Tibial nerve (tissue), 4 donors: ENCODE measurements at regions not wholly inside any gene's neighbourhood (a gene's known extent, or its start where the extent isn't known, plus 50 kb on each side); places are given as distances from the start of the nearest gene placed in this dataset.

Experiments
- DNase-seq, 2 donors: peaks; one replicate each; pipeline ENCODE4 v3.0.0-alpha.2; 2019; ENCODE audit warnings: low spot score in 2 of 2
- H3K27ac ChIP-seq, 4 donors: fragments of 200-600 bp; sonication (generic) in 3 of 4; one replicate each; pipeline ENCODE4 v1.5.1; 2017 to 2019; ENCODE audit warnings: mild to moderate bottlenecking in 1 of 4
- H3K27me3 ChIP-seq, 2 donors: fragments of 200-600 bp; sonication (generic) in 1 of 2; one replicate each; pipeline versions ENCODE4 v1.5.1 to v1.6.0; 2017 to 2019
- H3K36me3 ChIP-seq, 3 donors: fragments of 200-600 bp; sonication (generic); one replicate each; pipeline ENCODE4 v1.5.1; 2018 to 2019
- H3K4me1 ChIP-seq, 4 donors: fragments of 200-600 bp; sonication (generic) in 3 of 4; one replicate each; pipeline ENCODE4 v1.5.1; 2017 to 2019
- H3K4me3 ChIP-seq, 4 donors: fragments of 200-600 bp; sonication (generic) in 3 of 4; one replicate each; pipeline ENCODE4 v1.5.1; 2017 to 2019; ENCODE audit warnings: mild to moderate bottlenecking in 1 of 4, moderate library complexity in 1 of 4
- H3K9me3 ChIP-seq, 4 donors: fragments of 200-600 bp; sonication (generic) in 3 of 4; one replicate each; pipeline ENCODE4 v1.5.1; 2017 to 2019
- EP300 ChIP-seq, 2 donors: sonication (generic); formaldehyde crosslinking; IDR thresholded peaks; one replicate each; pipeline ENCODE4 v1.6.1; 2017; ENCODE audit warnings: antibody characterized with exemption in 2 of 2, mild to moderate bottlenecking in 1 of 2
- POLR2A ChIP-seq, 2 donors: fragments of 450-650 bp; IDR thresholded peaks; one replicate each; pipeline ENCODE4 v1.6.1; 2017; ENCODE audit warnings: antibody characterized with exemption in 2 of 2, mild to moderate bottlenecking in 2 of 2, moderate library complexity in 2 of 2
- WGBS, 2 donors: methylation state at CpG; one replicate each; pipeline ENCODE4 v1.1.5; 2018; 5-methylcytosine and 5-hydroxymethylcytosine counted together
- TF ChIP-seq, protein P1 (sequence below), 5 experiments: fragments of 200-600 bp in 3 of 5; fragments of 450-650 bp in 2 of 5; sonication (generic) in 3 of 5; IDR thresholded peaks; one replicate each; pipeline ENCODE4 v1.5.1; 2016 to 2019; ENCODE audit warnings: antibody characterized with exemption in 5 of 5, mild to moderate bottlenecking in 3 of 5, moderate library complexity in 2 of 5

DNA sequence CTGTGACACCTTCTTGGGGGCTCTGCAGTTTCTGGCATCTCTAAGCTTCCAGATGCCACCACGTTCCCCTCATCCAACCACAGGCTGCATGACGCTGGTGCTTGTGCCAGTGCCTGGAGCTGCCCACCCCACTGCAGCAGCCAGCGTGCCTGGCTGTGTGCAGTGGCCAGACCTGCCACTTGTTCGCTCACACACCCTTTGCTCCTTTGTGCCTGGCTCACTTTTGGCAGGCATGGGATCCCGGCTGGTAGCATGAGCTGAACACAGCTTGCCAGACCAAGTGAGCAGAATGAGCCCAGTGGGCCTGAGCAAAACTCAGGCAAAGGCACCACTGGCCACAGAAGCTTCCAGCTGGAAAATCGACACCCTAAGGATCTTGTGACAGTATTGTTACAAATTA is 562.9 kb upstream of the ACO1 start:
- peaks cover 0 to 11% (median 0%) of the 10 kb centered on the region in 4 donors for H3K9me3 ChIP-seq
- no peaks in the 10 kb centered on the region for H3K4me1 ChIP-seq
- WGBS, 2 donors = 83 to 91% methylated on average over 6 of the region's 6 CpGs
- H3K4me3 ChIP-seq = no peak overlapping the region
- H3K27me3 ChIP-seq = no peaks in the 10 kb centered on the region
- DNase-seq = no peak
- no peak overlapping the region for H3K27ac ChIP-seq
- no peaks in the 10 kb centered on the region for H3K36me3 ChIP-seq
- TF ChIP-seq POLR2A (IDR thresholded peaks at IDR 0.05) (no peak), EP300 (IDR thresholded peaks at IDR 0.05) (no peak)
- TF ChIP-seq, protein P1, sequence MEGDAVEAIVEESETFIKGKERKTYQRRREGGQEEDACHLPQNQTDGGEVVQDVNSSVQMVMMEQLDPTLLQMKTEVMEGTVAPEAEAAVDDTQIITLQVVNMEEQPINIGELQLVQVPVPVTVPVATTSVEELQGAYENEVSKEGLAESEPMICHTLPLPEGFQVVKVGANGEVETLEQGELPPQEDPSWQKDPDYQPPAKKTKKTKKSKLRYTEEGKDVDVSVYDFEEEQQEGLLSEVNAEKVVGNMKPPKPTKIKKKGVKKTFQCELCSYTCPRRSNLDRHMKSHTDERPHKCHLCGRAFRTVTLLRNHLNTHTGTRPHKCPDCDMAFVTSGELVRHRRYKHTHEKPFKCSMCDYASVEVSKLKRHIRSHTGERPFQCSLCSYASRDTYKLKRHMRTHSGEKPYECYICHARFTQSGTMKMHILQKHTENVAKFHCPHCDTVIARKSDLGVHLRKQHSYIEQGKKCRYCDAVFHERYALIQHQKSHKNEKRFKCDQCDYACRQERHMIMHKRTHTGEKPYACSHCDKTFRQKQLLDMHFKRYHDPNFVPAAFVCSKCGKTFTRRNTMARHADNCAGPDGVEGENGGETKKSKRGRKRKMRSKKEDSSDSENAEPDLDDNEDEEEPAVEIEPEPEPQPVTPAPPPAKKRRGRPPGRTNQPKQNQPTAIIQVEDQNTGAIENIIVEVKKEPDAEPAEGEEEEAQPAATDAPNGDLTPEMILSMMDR (IDR thresholded peaks at IDR 0.05) = no peak

DNA sequence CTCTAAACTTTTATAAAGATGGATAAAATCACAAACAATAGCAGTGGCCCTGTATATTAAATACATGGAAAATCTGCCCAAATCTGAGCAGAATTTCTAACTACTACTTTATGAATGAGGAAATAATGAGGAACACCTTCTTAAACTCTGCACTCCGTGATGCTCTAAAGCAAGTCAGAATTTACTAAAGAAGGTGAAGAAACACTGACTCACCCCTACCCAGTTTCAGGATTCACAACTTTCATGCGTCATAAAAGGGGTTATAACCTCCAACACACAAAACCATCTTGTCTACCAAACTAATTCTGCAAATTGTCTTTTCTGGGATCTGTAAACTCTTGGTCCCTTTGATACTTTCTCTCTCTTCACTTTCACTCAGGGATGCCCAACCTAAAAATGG is 561.1 kb upstream of the ACO1 start:
- no peak for DNase-seq
- no peak overlapping the region for H3K27ac ChIP-seq
- H3K36me3 ChIP-seq = no peaks in the 10 kb centered on the region
- 74 to 81% methylated on average over 2 of the region's 2 CpGs for WGBS, 2 donors
- TF ChIP-seq POLR2A (IDR thresholded peaks at IDR 0.05) = no peak
- TF ChIP-seq, protein P1 (IDR thresholded peaks at IDR 0.05) = no peak
- no peak for TF ChIP-seq EP300 (IDR thresholded peaks at IDR 0.05)
- no peaks in the 10 kb centered on the region for H3K4me1 ChIP-seq
- no peaks in the 10 kb centered on the region for H3K27me3 ChIP-seq
- peaks cover 0 to 11% (median 0%) of the 10 kb centered on the region in 4 donors for H3K9me3 ChIP-seq
- no peak overlapping the region for H3K4me3 ChIP-seq

DNA sequence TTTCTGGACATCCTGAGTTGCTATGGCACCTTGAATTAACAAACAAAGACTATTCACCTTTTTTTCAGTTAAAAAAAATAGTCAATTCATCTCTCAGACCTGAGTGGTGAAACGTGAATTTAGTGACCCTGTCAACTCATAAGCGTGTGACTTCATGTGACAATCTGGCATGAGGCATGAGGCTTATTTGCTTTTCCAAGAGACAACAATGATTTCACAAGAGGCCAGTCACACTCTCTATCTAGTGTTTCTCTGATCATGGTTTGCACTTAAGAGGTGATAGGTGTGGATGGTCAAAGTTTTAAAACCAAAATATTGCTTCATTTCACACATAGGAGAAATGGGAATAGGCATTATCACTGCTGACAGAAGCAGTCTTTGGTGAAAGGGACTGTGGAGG is 559.6 kb upstream of the ACO1 start:
- TF ChIP-seq, protein P1 (IDR thresholded peaks at IDR 0.05) = no peak
- TF ChIP-seq EP300 (IDR thresholded peaks at IDR 0.05) = no peak
- TF ChIP-seq POLR2A (IDR thresholded peaks at IDR 0.05) = no peak
- Histone ChIP-seq H3K4me1 (no peaks in the 10 kb centered on the region), H3K9me3 (peaks cover 0 to 11% (median 0%) of the 10 kb centered on the region in 4 donors), H3K27ac (no peak overlapping the region), H3K4me3 (no peak overlapping the region), H3K36me3 (no peaks in the 10 kb centered on the region), H3K27me3 (no peaks in the 10 kb centered on the region)
- whole genome bisulfite sequencing, 2 donors = 64 to 84% methylated on average over 2 of the region's 2 CpGs
- DNase-seq = no peak

DNA sequence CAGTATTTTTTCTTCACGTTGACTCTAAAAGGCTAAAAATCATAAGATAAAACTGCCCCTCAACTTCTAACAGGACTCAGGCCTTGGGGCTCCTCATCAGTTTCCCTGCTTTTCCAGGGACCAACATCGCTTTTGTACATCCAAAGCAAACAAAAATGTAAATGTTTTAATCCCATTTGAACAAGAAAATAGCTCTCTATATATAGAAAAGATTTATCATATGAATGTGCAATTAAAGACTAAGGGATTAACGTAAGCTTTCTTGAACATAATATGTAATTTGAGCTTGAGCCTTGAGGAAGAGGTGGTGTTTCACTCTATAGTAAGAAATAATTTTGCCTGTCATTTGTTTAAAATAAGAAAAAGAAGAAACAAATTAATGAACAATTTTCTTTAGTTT is 547.2 kb upstream of the ACO1 start:
- WGBS, 2 donors = 76 to 81% methylated on average over 3 of the region's 3 CpGs
- H3K27ac ChIP-seq = no peak overlapping the region
- no peaks in the 10 kb centered on the region for H3K9me3 ChIP-seq
- no peak overlapping the region for H3K4me3 ChIP-seq
- DNase-seq = no peak
- H3K4me1 ChIP-seq = no peaks in the 10 kb centered on the region
- no peak for TF ChIP-seq POLR2A (IDR thresholded peaks at IDR 0.05)
- TF ChIP-seq, protein P1 (IDR thresholded peaks at IDR 0.05) = no peak
- no peak for TF ChIP-seq EP300 (IDR thresholded peaks at IDR 0.05)
- no peaks in the 10 kb centered on the region for H3K27me3 ChIP-seq
- no peaks in the 10 kb centered on the region for H3K36me3 ChIP-seq

DNA sequence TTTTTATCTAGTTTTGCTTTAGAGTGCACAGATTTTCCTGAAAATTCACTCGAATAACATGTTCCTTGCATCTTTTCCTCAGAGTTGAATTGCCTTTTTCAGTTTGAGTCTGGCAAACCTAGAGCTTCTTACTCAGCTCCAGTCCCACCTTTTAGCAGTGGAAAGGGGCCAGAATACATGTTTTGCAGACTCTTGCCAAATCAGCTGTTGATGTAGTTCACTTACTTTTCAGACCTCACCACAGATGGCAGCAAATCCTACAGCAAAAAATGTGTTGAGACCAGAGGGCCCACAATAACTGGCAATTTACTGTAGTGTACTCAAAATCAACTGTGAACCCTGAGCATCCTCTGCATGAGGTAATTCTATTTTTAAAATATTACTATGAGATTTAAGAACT is 545.2 kb upstream of the ACO1 start:
- Histone ChIP-seq H3K4me3 (no peak overlapping the region), H3K27me3 (no peaks in the 10 kb centered on the region), H3K27ac (no peak overlapping the region), H3K9me3 (no peaks in the 10 kb centered on the region), H3K4me1 (no peaks in the 10 kb centered on the region), H3K36me3 (no peaks in the 10 kb centered on the region)
- 48 to 60% methylated on average over 1 of the region's 1 CpG for WGBS, 2 donors
- TF ChIP-seq POLR2A (IDR thresholded peaks at IDR 0.05) = no peak
- TF ChIP-seq EP300 (IDR thresholded peaks at IDR 0.05) = no peak
- TF ChIP-seq, protein P1 (IDR thresholded peaks at IDR 0.05) = no peak
- no peak for DNase-seq
